PC-9 (cell line): ENCODE measurements at regions not wholly inside any gene's neighbourhood (a gene's known extent, or its start where the extent isn't known, plus 50 kb on each side); places are given as distances from the start of the nearest gene placed in this dataset.

Experiments
- CTCF ChIP-seq: fragments of 200-600 bp; sonication (generic); conservative IDR thresholded peaks from 2 replicates; pipeline ENCODE4 v1.6.1; 2017; ENCODE audit warnings: mixed run types, antibody characterized with exemption, mild to moderate bottlenecking, moderate library complexity
- EZH2 ChIP-seq: fragments of 200-600 bp; sonication (generic); IDR thresholded peaks from 2 replicates; pipeline ENCODE4 v1.8.0; 2017; ENCODE audit warnings: antibody characterized with exemption, low read depth

DNA sequence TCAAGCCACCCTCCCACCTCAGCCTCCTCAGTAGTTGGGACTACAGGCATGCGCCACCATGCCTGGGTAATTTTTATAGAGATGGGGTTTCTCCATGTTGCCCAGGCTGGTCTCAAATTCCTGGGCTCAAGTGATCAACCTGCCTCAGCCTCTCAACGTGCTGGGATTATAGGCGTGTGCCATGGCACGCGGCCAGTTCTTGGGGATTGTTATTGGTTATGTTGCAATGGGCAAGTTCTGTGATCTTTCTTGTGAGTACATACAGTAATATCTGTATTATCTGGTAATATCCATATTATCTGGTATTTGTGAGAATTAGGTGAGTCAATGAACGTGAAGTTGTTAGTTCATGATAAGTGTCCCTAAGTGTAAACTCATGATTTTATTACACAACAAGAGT, 90.3 kb upstream of the TBL1X start:
- TF ChIP-seq CTCF (no peak), EZH2 (no peak)
